Right atrium auricular region (tissue), 2 donors: ENCODE measurements at regions not wholly inside any gene's neighbourhood (a gene's known extent, or its start where the extent isn't known, plus 50 kb on each side); places are given as distances from the start of the nearest gene placed in this dataset.
"Not testable (repeated sequence)": the region's sequence is repeated elsewhere in the genome, so short reads cannot be mapped to it uniquely, and the experiment has no call there.

Experiments
- DNase-seq: peaks from one replicate; pipeline ENCODE4 v3.0.0-alpha.2; 2019; ENCODE audit warnings: low spot score
- H3K27ac ChIP-seq, 2 donors: fragments of 200-600 bp; sonication (generic); 1 replicate in 1 of 2; 2 replicates in 1 of 2; pipeline ENCODE4 v1.5.1; 2016 to 2019
- H3K27me3 ChIP-seq, 2 donors: fragments of 200-600 bp; sonication (generic); one replicate each; pipeline versions ENCODE4 v1.5.1 to v1.6.0; 2017 to 2019
- H3K36me3 ChIP-seq: fragments of 200-600 bp; sonication (generic); one replicate; pipeline ENCODE4 v1.5.1; 2016
- H3K4me1 ChIP-seq, 2 donors: fragments of 200-600 bp; sonication (generic); one replicate each; pipeline versions ENCODE4 v1.5.1 to v1.6.0; 2017 to 2019
- H3K4me3 ChIP-seq, 2 donors: fragments of 200-600 bp; sonication (generic); 1 replicate in 1 of 2; 2 replicates in 1 of 2; pipeline ENCODE4 v1.5.1; 2017 to 2019; ENCODE audit warnings: mild to moderate bottlenecking in 1 of 2, moderate library complexity in 1 of 2
- H3K9me3 ChIP-seq, 2 donors: fragments of 200-600 bp; sonication (generic); one replicate each; pipeline ENCODE4 v1.5.1; 2019
- CTCF ChIP-seq, 2 donors: fragments of 200-600 bp; sonication (generic); IDR thresholded peaks; one replicate each; pipeline ENCODE4 v1.5.1; 2019; ENCODE audit warnings: antibody characterized with exemption in 2 of 2

GRCh38 chr16:88328313-88328980, 54.3 kb upstream of the ZNF469 start:
- Histone ChIP-seq H3K4me1 (no peaks in the 10 kb centered on the region), H3K4me3 (no peak overlapping the region), H3K9me3 (no peaks in the 10 kb centered on the region), H3K36me3 (no peaks in the 10 kb centered on the region), H3K27me3 (no peaks in the 10 kb centered on the region), H3K27ac (no peak overlapping the region)
- no peak for TF ChIP-seq CTCF (IDR thresholded peaks at IDR 0.05)
- no peak for DNase-seq

GRCh38 chr16:88329726-88330700, 52.7 kb upstream of the ZNF469 start:
- no peaks in the 10 kb centered on the region for H3K36me3 ChIP-seq
- no peaks in the 10 kb centered on the region for H3K4me1 ChIP-seq
- H3K9me3 ChIP-seq = no peaks in the 10 kb centered on the region
- no peak for DNase-seq
- no peaks in the 10 kb centered on the region for H3K27me3 ChIP-seq
- TF ChIP-seq CTCF (IDR thresholded peaks at IDR 0.05) = no peak
- H3K4me3 ChIP-seq = no peak overlapping the region
- no peak overlapping the region for H3K27ac ChIP-seq

GRCh38 chr16:88330971-88331890, 51.5 kb upstream of the ZNF469 start:
- TF ChIP-seq CTCF (IDR thresholded peaks at IDR 0.05) = no peak
- H3K27ac ChIP-seq = no peak overlapping the region
- H3K4me3 ChIP-seq = no peak overlapping the region
- no peaks in the 10 kb centered on the region for H3K27me3 ChIP-seq
- H3K9me3 ChIP-seq = no peaks in the 10 kb centered on the region
- no peaks in the 10 kb centered on the region for H3K36me3 ChIP-seq
- no peak for DNase-seq
- H3K4me1 ChIP-seq = no peaks in the 10 kb centered on the region

GRCh38 chr16:88331989-88332920, 50.5 kb upstream of the ZNF469 start:
- H3K9me3 ChIP-seq = no peaks in the 10 kb centered on the region
- H3K4me1 ChIP-seq = no peaks in the 10 kb centered on the region
- no peak overlapping the region for H3K4me3 ChIP-seq
- no peaks in the 10 kb centered on the region for H3K36me3 ChIP-seq
- H3K27me3 ChIP-seq = no peaks in the 10 kb centered on the region
- TF ChIP-seq CTCF (IDR thresholded peaks at IDR 0.05) = no peak
- no peak overlapping the region for H3K27ac ChIP-seq
- peak; percentile 79 for DNase-seq

- not testable (repeated sequence) for H3K27ac ChIP-seq, DNase-seq, H3K4me3 ChIP-seq
Measured at GRCh38 chr16:88332921-88333825, 49.6 kb upstream of the ZNF469 start.

More at GRCh38 chr16:88332921-88333825, 49.6 kb upstream of the ZNF469 start:
- not testable (repeated sequence) for H3K9me3 ChIP-seq, H3K36me3 ChIP-seq, H3K4me1 ChIP-seq, H3K27me3 ChIP-seq
